MCF 10A (cell line): ENCODE measurements at regions not wholly inside any gene's neighbourhood (a gene's known extent, or its start where the extent isn't known, plus 50 kb on each side); places are given as distances from the start of the nearest gene placed in this dataset.

Experiments
- BruUV-seq: library from RNA; stranded (reverse); fragments of 400-500 nt; replicated peaks from 2 replicates; lab custom pipeline; 2021; lab: Mats Ljungman, UMichigan
- CTCF ChIA-PET: fragments of 300-600 bp; sonication (Branson Sonifier 250); formaldehyde crosslinking; extraction: SDS; loops from one replicate; lab custom pipeline; 2021; ENCODE audit warnings: antibody characterized with exemption, inconsistent platforms; lab: Yijun Ruan, JAX
- POLR2A ChIA-PET: fragments of 300-600, 350-650 bp; sonication (Branson Sonifier 250); formaldehyde crosslinking; extraction: SDS; loops from one replicate; lab custom pipeline; 2020; ENCODE audit warnings: antibody characterized with exemption, inconsistent platforms; lab: Yijun Ruan, JAX
- DNase-seq: peaks from one replicate; pipeline ENCODE4 v3.0.0-alpha.2; 2018; ENCODE audit not compliant: unreplicated experiment
- H3K27ac Mint-ChIP-seq: one replicate; pipeline ENCODE4 v1.8.0; 2022; ENCODE audit warnings: mild to moderate bottlenecking, low read depth, mixed read lengths; ENCODE audit not compliant: unreplicated experiment
- H3K27me3 Mint-ChIP-seq: one replicate; pipeline ENCODE4 v1.8.0; 2022; ENCODE audit warnings: mixed read lengths; ENCODE audit not compliant: insufficient read depth, unreplicated experiment
- H3K36me3 Mint-ChIP-seq: one replicate; pipeline ENCODE4 v1.8.0; 2022; ENCODE audit warnings: mild to moderate bottlenecking, moderate library complexity, mixed read lengths; ENCODE audit not compliant: insufficient read depth, unreplicated experiment
- H3K4me1 Mint-ChIP-seq: one replicate; pipeline ENCODE4 v1.8.0; 2022; ENCODE audit warnings: mixed read lengths; ENCODE audit not compliant: insufficient read depth, unreplicated experiment
- H3K4me3 Mint-ChIP-seq: one replicate; pipeline ENCODE4 v1.8.0; 2022; ENCODE audit warnings: mild to moderate bottlenecking, moderate library complexity, mixed read lengths; ENCODE audit not compliant: unreplicated experiment
- H3K9me3 Mint-ChIP-seq: one replicate; pipeline ENCODE4 v1.8.0; 2022; ENCODE audit warnings: mixed read lengths; ENCODE audit not compliant: unreplicated experiment
- intact Hi-C: fragments of 100-400 bp; cut with micrococcal nuclease; formaldehyde crosslinking; loops from 2 replicates; pipeline ENCODE4 v1.14.1; 2022
- TF ChIP-seq, protein P1 (sequence below): fragments of 200-600 bp; IDR thresholded peaks from one replicate; pipeline ENCODE4 v1.8.0; 2022; ENCODE audit warnings: antibody characterized with exemption, mild to moderate bottlenecking; ENCODE audit not compliant: unreplicated experiment

GRCh38 chr14:48127674-48128073, 452.3 kb upstream of the MDGA2 start:
- Mint-ChIP-seq H3K27ac (no peak overlapping the region), H3K4me1 (no peaks in the 10 kb centered on the region), H3K36me3 (no peaks in the 10 kb centered on the region), H3K4me3 (no peak overlapping the region), H3K9me3 (no peaks in the 10 kb centered on the region), H3K27me3 (no peaks in the 10 kb centered on the region)
- BruUV-seq = no TSS peak
- CTCF ChIA-PET = interaction anchor here (0.8 kb wide), 1 partner anchor 9 kb away, joined by 3 read pairs; no protein-coding TSS in a partner anchor
- intact Hi-C loops = no loop called here
- DNase-seq = no peak
- TF ChIP-seq, protein P1, sequence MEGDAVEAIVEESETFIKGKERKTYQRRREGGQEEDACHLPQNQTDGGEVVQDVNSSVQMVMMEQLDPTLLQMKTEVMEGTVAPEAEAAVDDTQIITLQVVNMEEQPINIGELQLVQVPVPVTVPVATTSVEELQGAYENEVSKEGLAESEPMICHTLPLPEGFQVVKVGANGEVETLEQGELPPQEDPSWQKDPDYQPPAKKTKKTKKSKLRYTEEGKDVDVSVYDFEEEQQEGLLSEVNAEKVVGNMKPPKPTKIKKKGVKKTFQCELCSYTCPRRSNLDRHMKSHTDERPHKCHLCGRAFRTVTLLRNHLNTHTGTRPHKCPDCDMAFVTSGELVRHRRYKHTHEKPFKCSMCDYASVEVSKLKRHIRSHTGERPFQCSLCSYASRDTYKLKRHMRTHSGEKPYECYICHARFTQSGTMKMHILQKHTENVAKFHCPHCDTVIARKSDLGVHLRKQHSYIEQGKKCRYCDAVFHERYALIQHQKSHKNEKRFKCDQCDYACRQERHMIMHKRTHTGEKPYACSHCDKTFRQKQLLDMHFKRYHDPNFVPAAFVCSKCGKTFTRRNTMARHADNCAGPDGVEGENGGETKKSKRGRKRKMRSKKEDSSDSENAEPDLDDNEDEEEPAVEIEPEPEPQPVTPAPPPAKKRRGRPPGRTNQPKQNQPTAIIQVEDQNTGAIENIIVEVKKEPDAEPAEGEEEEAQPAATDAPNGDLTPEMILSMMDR = no peak
- POLR2A ChIA-PET = no interaction called here

- Mint-ChIP-seq H3K4me3 (no peak overlapping the region), H3K27ac (no peak overlapping the region), H3K9me3 (no peaks in the 10 kb centered on the region), H3K36me3 (no peaks in the 10 kb centered on the region), H3K27me3 (no peaks in the 10 kb centered on the region), H3K4me1 (no peaks in the 10 kb centered on the region)
- no TSS peak for BruUV-seq
- intact Hi-C loops = no loop called here
- no peak for DNase-seq
- TF ChIP-seq, protein P1 = no peak
- POLR2A ChIA-PET = no interaction called here
- CTCF ChIA-PET = interaction anchor here (0.5 kb wide), 1 partner anchor 1508 kb away, joined by 3 read pairs; no protein-coding TSS in a partner anchor
Observed at GRCh38 chr14:48125654-48126053, 450.2 kb upstream of the MDGA2 start.

- POLR2A ChIA-PET = no interaction called here
- TF ChIP-seq, protein P1 = no peak
- no TSS peak for BruUV-seq
- intact Hi-C loops = no loop called here
- Mint-ChIP-seq H3K4me3 (no peak overlapping the region), H3K4me1 (no peaks in the 10 kb centered on the region), H3K27me3 (peaks cover 12% of the 10 kb centered on the region), H3K36me3 (no peaks in the 10 kb centered on the region), H3K27ac (no peak overlapping the region), H3K9me3 (no peaks in the 10 kb centered on the region)
- CTCF ChIA-PET = interaction anchor here (0.7 kb wide), 1 partner anchor 330 kb away, joined by 3 read pairs; no protein-coding TSS in a partner anchor
- DNase-seq = no peak
Observed at GRCh38 chr14:48113713-48114112, 438.3 kb upstream of the MDGA2 start.

DNA sequence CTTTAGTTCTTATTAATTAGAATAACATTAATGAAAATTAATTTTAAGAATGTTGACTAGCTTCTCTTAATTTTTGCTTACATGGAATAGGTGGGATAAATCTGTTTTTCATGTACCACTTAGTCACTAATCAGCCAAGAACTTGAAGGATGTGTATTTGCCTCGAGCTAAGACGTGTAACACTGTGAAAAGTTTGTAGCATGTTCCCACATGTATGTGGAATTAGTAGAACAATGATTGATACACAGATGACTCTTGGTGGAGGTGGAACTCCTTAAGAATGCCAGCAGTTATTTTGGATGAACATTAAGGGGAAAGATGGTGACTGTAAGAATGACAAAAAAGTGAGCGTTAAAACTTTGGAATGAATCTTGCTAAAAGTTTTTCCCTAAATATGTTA, 435.7 kb upstream of the MDGA2 start:
- Mint-ChIP-seq H3K4me3 (no peak overlapping the region), H3K9me3 (no peaks in the 10 kb centered on the region), H3K4me1 (no peaks in the 10 kb centered on the region), H3K27ac (no peak overlapping the region), H3K36me3 (no peaks in the 10 kb centered on the region), H3K27me3 (peaks cover 12% of the 10 kb centered on the region)
- POLR2A ChIA-PET = no interaction called here
- TF ChIP-seq, protein P1 = no peak
- no peak for DNase-seq
- no TSS peak for BruUV-seq
- CTCF ChIA-PET = no interaction called here
- intact Hi-C loops = no loop called here
